ENCODE measurements at regions not wholly inside any gene's neighbourhood (a gene's known extent, or its start where the extent isn't known, plus 50 kb on each side); places are given as distances from the start of the nearest gene placed in this dataset.

DNA sequence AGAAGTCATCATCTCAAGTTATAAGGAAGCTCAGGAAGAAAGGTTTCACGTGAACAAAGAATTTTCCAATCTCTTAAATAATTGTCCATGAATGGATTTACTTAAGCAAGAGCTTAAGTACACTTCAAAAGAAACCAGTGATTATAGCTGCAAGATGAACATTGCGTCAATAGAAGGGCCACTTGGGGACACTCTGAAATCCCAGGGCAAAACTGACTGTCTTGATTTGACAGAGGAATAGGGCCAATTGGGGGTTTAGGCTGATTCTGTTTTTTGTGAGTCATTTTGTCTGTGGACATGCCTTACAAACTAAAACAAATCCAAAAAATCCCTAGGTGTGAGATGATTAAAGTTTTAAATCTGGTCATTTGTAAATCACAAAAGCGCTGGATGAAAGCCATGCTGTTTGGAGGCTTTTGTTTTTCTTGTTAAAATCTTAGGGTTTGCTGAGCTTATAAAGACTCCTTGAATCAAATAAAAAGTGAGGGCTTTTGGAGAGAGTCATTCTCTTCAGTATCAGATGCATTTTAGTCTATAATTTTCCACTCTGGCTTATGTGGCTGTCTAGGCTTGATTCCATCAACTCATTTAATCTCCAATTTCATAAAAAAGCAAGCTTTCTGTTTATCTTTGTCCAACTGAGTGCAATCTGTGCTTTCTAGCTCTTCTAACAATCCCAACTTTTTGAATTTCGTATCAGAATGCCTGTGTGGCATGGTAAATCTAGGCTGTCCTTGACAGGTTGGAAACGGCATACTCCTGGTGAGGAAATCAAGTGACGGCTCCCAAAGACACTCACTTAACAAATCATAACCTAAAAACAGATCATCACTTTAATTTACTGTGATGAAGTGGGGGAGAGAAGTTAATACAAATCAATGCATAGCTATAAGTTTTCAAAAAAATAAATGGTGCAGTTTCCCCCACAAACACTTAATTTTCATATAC lies 98.2 kb upstream of the SOX9 start:
- Histone ChIP-seq H3K4me3 (replicated peaks; ENCODE audit: low read depth, low read length) (no peak overlapping the region), H3K36me3 (ENCODE audit: control insufficient read depth, insufficient read depth, low read length) (no peaks in the 10 kb centered on the region), H3K27me3 (replicated peaks; ENCODE audit: control insufficient read depth, insufficient read depth, low read length) (no peaks in the 10 kb centered on the region)
- DNase-seq (ENCODE audit: extremely low read depth, insufficient read length) = no peak
- no peak for TF ChIP-seq CTCF (IDR thresholded peaks at IDR 0.05; ENCODE audit: insufficient read depth, low read length, poor library complexity, severe bottlenecking)

- no peaks in the 10 kb centered on the region for H3K27me3 ChIP-seq (replicated peaks; ENCODE audit: control insufficient read depth, insufficient read depth, low read length)
- H3K4me3 ChIP-seq (replicated peaks; ENCODE audit: low read depth, low read length) = no peak overlapping the region
- H3K36me3 ChIP-seq (ENCODE audit: control insufficient read depth, insufficient read depth, low read length) = no peaks in the 10 kb centered on the region
- TF ChIP-seq CTCF (IDR thresholded peaks at IDR 0.05; ENCODE audit: insufficient read depth, low read length, poor library complexity, severe bottlenecking) = no peak
- DNase-seq (ENCODE audit: extremely low read depth, insufficient read length) = no peak
Observed at GRCh38 chr17:72024457-72024856, 96.4 kb upstream of the SOX9 start.

DNA sequence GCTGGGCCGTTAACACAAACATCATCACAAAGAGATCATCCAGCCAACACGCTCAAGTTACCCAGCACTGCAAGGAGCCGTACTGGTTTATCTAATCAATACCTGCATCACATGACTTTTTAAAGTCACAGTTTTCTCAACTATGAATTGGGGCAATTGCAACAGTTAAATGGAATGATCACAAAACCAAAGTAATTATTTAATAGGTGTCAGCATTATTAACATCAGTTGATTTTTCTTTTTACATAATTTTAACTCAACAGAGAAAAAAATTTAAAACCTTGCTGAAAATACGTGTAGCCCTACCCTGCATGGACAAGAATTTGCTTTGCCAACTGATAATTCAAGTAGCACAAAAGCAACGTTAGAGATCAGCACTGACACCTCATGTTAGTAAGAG lies 95.7 kb upstream of the SOX9 start:
- TF ChIP-seq CTCF (IDR thresholded peaks at IDR 0.05; ENCODE audit: insufficient read depth, low read length, poor library complexity, severe bottlenecking) = no peak
- H3K4me3 ChIP-seq (replicated peaks; ENCODE audit: low read depth, low read length) = no peak overlapping the region
- no peaks in the 10 kb centered on the region for H3K27me3 ChIP-seq (replicated peaks; ENCODE audit: control insufficient read depth, insufficient read depth, low read length)
- H3K36me3 ChIP-seq (ENCODE audit: control insufficient read depth, insufficient read depth, low read length) = no peaks in the 10 kb centered on the region
- DNase-seq (ENCODE audit: extremely low read depth, insufficient read length) = no peak

GRCh38 chr17:72030067-72030899 lies 90.5 kb upstream of the SOX9 start:
- H3K36me3 ChIP-seq (ENCODE audit: control insufficient read depth, insufficient read depth, low read length) = no peaks in the 10 kb centered on the region
- peak; percentile 35 for TF ChIP-seq CTCF (IDR thresholded peaks at IDR 0.05; ENCODE audit: insufficient read depth, low read length, poor library complexity, severe bottlenecking)
- H3K4me3 ChIP-seq (replicated peaks; ENCODE audit: low read depth, low read length) = peak overlapping the region; percentile 59
- peak; percentile 79 for DNase-seq (ENCODE audit: extremely low read depth, insufficient read length)
- no peaks in the 10 kb centered on the region for H3K27me3 ChIP-seq (replicated peaks; ENCODE audit: control insufficient read depth, insufficient read depth, low read length)

DNA sequence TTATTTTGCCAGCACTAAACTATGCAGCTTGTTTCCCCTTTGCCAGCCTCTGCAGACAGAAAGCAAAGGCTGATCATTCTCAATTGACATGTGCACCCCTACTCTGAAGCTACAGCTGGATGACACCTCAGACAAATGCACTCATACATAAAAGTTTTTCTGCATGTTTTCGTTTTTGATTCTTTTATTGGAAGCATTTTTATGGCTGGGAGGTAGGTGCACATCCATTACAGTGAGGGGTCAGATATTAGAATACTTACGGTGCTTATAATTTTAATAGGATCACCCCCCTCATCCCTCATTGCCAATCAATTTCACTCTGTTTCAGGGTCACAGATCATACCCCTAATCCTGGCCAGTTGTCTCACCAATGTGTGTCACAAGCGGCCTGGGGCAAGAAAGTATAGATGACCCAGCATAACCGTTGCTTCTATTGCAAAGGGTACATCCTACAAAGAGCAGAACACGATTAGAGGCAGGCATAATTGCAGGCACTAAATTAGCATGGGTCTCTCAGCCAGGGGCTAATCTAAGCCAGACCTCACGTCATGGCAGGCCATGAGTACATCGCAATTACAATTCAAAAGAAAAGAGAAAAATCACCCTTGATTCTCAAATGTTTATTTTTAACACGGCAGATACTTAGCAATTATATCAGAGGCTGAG lies 89.5 kb upstream of the SOX9 start:
- H3K36me3 ChIP-seq (ENCODE audit: control insufficient read depth, insufficient read depth, low read length) = no peaks in the 10 kb centered on the region
- H3K27me3 ChIP-seq (replicated peaks; ENCODE audit: control insufficient read depth, insufficient read depth, low read length) = no peaks in the 10 kb centered on the region
- TF ChIP-seq CTCF (IDR thresholded peaks at IDR 0.05; ENCODE audit: insufficient read depth, low read length, poor library complexity, severe bottlenecking) = no peak
- DNase-seq (ENCODE audit: extremely low read depth, insufficient read length) = no peak
- H3K4me3 ChIP-seq (replicated peaks; ENCODE audit: low read depth, low read length) = no peak overlapping the region

Data from GM06990 (cell line).